Stimulated activated CD4-positive, alpha-beta T cell treated with anti-CD3 and anti-CD28 coated beads, Interleukin-4, amount 100 ng/mL, for 48 hours (primary cell): ENCODE measurements at regions not wholly inside any gene's neighbourhood (a gene's known extent, or its start where the extent isn't known, plus 50 kb on each side); places are given as distances from the start of the nearest gene placed in this dataset.

Experiments used
- DNase-seq, 2 donors: peaks; one replicate each; pipeline ENCODE4 v3.0.0-alpha.2; 2020; ENCODE audit warnings: low read depth in 2 of 2

DNA sequence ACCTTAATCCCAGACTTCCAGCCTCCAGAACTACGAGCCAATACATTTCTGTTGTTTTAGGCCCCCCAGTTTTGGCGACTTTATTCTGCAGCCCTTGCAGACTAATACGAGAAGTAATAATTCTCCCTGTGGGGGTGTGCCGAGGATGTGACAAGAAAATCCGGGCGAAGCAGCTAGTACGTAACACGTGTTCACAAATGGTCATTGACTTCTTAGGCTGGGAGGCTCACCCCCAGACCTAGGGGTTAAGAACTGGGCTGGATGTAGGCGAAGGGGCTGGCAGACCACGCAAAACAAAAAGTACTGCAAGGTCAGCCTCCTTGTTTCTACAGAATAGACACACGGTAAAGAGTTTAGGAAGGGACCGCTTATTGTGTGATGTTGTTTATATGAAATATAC, 69.8 kb upstream of the ESRRB start:
- DNase-seq, result no peak

DNA sequence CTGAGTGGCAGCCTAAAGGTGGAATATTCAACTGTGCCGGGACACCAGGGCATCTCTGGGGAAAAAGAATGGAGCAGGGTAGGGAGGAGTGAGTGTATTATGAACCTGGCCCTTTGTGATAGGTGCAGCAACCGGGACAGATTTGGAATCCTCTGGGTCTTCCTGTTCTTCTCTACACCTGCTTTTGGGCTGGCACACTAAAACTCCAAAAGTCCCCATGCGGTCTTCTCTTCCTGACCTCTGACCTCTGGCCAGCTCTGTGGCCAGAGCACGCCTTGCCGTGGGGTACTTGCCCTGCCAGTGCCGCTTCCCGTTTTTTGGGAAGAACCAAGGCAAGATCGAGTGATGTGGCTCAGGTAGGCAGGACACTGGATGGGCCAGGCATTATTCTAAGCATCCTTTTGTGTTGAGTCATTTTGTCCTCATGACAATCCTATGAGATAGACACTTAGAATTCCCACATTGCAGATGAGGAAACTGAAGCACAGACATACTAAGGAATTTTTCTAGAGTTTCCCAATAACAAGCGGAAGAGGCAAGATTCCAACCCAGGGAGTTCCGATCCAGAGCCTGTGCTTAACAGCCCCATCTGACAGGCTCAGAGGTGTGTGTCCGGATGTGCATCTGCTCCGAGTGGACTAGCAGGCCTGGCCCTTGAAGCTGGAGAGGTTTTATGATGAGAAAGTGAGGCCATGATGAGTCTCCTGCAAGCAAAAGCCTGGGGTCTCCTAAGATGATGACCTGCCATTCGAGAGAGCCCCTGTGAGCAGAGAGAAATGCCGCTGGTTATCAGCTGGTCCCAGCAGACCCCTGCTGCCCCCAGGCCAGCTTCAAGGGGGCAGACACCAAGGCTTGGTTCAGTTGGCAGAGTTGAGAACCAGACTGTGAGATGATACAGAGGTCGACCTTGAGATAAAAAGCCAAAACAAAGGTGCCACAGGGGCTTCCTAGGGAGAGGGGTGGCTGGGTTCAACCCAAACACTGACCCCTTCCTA, 67.9 kb upstream of the ESRRB start:
- no peak for DNase-seq

DNA sequence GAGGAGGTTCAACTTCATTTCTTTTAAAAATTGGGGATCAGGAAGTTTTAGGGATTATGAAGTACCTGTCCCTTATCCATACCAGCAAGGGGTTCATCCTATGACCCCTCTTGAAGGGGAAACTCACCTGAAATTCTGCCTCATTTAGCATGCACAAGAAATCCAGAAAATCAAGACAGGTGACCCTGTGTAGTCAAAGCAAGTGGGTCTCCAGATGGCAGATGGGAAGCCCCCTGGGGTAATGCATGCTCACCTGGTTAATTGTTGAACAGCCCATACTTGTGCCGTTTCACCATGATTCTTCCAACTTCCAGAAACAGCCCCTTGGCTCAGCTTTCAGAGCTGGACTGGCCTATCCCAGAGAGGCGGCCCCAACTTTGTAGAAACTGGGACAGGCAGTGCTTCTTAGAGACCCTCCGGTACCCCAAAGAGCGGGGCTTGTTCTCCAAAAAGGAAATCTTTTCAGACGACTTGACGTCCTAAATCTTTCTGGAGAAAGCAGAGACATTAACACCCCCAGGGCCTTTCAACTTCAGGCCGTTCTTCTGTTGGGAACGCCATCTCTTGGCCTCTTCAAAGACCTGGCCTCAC, 66.3 kb upstream of the ESRRB start:
- no peak for DNase-seq

GRCh38 chr14:76311079-76311758, 64.7 kb upstream of the ESRRB start:
- DNase-seq, result no peak

DNA sequence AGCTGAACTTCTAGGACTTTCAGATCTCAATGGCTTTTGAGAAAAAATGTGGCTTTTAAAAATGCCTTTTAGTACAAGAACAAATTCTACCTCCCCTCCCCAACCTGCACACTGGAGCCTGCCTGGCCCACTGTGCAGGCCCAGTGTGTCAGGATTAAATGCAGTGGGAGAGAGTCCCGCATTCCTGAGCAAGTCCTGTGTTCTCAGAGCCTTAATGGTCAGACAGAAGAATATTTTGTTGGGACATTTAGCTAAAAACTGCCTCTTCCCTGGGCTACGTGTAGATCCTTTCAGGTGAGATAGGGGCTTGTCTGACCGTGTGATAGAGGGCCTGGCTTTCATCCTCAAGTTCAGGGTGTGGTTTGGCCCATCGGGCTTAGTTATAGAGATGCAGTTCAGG, 63.1 kb upstream of the ESRRB start:
- DNase-seq, result no peak

GRCh38 chr14:76313303-76313702, 62.6 kb upstream of the ESRRB start:
- DNase-seq, result no peak

DNA sequence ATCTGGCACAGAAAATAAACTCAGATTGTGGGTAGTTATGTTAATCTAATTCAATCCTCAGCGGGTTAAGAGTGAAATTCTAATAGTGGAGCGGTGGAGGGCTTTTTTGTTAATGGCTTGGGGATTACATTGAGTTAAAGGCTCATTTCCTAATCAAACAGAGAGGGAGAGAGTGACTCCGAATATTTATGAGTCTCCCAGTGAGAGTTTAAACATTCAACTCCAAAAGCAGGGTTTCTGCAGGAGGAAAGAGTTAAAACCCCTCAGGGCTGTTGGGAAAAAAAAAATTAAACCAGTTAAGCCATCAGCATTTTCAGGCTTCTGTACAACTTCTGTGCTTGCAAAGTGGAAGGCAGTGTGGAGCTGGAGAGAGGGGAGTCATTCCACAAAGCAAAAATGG, 62.1 kb upstream of the ESRRB start:
- DNase-seq, result no peak

DNA sequence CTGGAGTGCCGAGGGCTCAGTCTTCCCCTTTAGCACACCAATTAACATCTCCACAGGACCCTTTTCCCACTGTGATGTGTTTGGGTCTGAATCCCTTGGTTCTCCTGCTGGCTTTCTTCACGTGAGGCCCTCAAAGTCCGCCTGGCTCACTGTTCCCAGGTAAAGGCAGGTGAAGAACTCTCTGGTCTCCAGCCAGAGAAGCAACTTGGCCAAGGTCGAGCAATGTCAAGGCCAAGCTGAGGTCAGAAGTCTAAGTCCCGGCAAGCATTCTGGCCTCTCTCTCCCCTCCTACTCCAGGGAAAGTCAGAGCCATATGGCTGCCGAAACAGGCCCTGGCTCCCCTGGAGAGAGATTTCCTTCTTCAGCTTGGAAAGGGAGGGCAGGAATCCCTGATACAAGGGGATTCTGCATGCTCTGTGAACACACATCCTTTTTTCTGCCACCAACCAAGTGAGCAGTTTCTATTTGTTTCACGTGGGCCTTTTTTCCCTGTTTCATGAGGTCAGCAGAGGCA, 61.4 kb upstream of the ESRRB start:
- no peak for DNase-seq

GRCh38 chr14:76320486-76320885, 55.5 kb upstream of the ESRRB start:
- no peak for DNase-seq

DNA sequence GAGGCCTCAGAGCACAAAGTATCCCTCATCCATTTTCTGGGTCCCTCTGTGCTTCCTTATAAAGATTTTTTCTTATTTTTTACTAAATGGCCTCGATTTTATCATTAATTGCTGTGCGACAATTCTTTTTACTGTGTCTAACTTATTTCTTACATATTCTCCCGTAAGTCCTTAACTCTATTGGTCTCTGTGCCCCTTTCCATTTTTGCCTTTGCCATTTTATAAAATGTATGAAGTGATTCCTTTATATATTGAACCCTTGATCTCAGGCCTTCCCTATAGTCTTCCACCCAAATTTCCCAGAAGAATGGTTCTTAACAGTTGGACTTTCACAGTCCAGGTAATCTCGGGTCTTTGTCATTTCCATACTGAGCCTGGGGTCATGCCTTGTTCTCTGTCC, 55.0 kb upstream of the ESRRB start:
- DNase-seq, result no peak

DNA sequence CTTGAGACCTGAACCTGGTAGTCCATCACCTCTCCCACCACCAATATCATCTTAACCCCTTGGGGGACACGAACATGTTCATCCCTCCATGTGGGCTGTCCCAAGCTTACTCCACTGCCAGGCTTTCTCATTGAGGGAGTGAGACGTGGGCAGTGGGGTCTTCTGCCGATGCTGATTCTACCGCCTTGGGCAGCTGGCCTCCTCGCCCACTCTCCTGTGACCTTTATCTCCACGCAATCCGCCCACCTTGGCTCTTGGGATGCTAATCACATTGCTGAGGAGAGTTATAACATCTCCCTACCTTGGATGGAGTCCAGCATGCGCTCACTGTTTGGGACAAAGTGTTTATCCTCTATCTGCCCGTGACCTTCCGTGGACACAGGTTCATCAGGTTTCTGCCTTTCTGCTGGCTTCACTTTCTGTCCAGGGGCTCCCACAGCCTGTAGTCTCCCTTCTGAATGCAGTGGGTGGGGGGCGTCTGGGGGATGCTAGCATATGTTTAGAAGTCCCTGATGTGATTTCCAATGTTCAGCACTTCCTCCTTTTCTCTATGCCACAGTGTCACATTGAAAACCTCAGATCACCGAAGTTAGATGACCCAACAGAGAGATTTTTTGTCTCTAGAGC, 53.2 kb upstream of the ESRRB start:
- no peak for DNase-seq

- no peak for DNase-seq
Observed at GRCh38 chr14:76323331-76324050, 52.4 kb upstream of the ESRRB start.

DNA sequence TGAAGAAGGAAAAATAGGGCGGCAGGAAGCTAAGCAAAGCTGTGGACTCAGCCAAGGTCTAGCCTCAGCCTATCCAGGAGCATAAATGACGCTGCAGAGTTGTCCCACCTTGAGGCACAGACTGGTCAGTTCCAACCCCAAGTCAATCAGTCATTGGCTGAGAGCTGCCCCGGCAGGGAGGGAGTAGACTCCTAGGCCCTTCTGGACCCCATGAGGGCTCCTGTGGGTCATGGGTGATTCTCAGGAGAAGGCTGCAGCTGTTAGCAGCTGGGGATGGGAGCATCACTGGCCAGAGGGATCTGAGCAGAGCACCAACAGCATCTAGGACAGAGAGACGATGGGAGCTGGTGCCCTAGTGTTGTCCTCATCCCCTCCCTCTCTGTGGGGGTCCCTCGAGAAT, 51.8 kb upstream of the ESRRB start:
- no peak for DNase-seq
